Caco-2 (cell line): ENCODE measurements at regions not wholly inside any gene's neighbourhood (a gene's known extent, or its start where the extent isn't known, plus 50 kb on each side); places are given as distances from the start of the nearest gene placed in this dataset.

ENCODE experiments used
- BruUV-seq: library from RNA; stranded (reverse); fragments of 400-500 nt; replicated peaks from 2 replicates; lab custom pipeline; 2021; lab: Mats Ljungman, UMichigan
- CTCF ChIA-PET: fragments of 300-600 bp; sonication (Branson Sonifier 250); formaldehyde crosslinking; loops from one replicate; lab custom pipeline; 2022; ENCODE audit warnings: antibody characterized with exemption; lab: Charles Lee
- POLR2A ChIA-PET: fragments of 300-600 bp; sonication (Branson Sonifier 250); formaldehyde crosslinking; loops from one replicate; lab custom pipeline; 2022; ENCODE audit warnings: antibody characterized with exemption; lab: Charles Lee
- DNase-seq, 2 experiments: peaks; one replicate each; pipeline versions ENCODE4 v3.0.0 to v3.0.0-alpha.2; 2020 to 2022
- H3K27me3 ChIP-seq: replicated peaks from 2 replicates; pipeline ENCODE4 v1.6.0; 2011; ENCODE audit warnings: low read length; ENCODE audit not compliant: control insufficient read depth, insufficient read depth
- H3K36me3 ChIP-seq: 2 replicates; pipeline ENCODE4 v1.5.1; 2011; ENCODE audit warnings: low read length; ENCODE audit not compliant: control insufficient read depth, insufficient read depth
- H3K4me1 ChIP-seq: fragments of 250-450 bp; sonication (Bioruptor Pico); 2 replicates; pipeline ENCODE4 v1.5.1; 2020; ENCODE audit warnings: mild to moderate bottlenecking
- H3K4me3 ChIP-seq: 2 replicates; pipeline ENCODE4 v1.5.1; 2011; ENCODE audit warnings: low read depth, mild to moderate bottlenecking, control low read depth, low read length
- H3K9me3 ChIP-seq: fragments of 250-450 bp; sonication (Bioruptor Pico); 2 replicates; pipeline ENCODE4 v1.5.1; 2020; ENCODE audit warnings: mild to moderate bottlenecking, moderate library complexity
- H3K27ac Mint-ChIP-seq: one replicate; pipeline ENCODE4 v1.8.0; 2022; ENCODE audit warnings: mixed read lengths; ENCODE audit not compliant: unreplicated experiment
- H3K27me3 Mint-ChIP-seq: one replicate; pipeline ENCODE4 v1.8.0; 2022; ENCODE audit warnings: mixed read lengths; ENCODE audit not compliant: insufficient read depth, unreplicated experiment
- H3K36me3 Mint-ChIP-seq: one replicate; pipeline ENCODE4 v1.8.0; 2022; ENCODE audit warnings: mild to moderate bottlenecking, mixed read lengths; ENCODE audit not compliant: insufficient read depth, unreplicated experiment
- H3K4me1 Mint-ChIP-seq: one replicate; pipeline ENCODE4 v1.8.0; 2022; ENCODE audit warnings: low read depth, mixed read lengths; ENCODE audit not compliant: unreplicated experiment
- H3K4me3 Mint-ChIP-seq: one replicate; pipeline ENCODE4 v1.8.0; 2022; ENCODE audit warnings: mild to moderate bottlenecking, moderate library complexity, mixed read lengths; ENCODE audit not compliant: unreplicated experiment
- H3K9me3 Mint-ChIP-seq: one replicate; pipeline ENCODE4 v1.8.0; 2022; ENCODE audit warnings: mixed read lengths; ENCODE audit not compliant: unreplicated experiment
- intact Hi-C: fragments of 100-400 bp; cut with micrococcal nuclease; formaldehyde crosslinking; loops from one replicate; pipeline ENCODE4 v1.10.0; 2022; ENCODE audit not compliant: unreplicated experiment
- TF ChIP-seq, protein P1 (sequence below), 2 experiments: fragments of 200-600 bp in 1 of 2; IDR thresholded peaks; 1 replicate in 1 of 2; 2 replicates in 1 of 2; pipeline versions ENCODE4 v1.5.1 to v1.8.0; 2011 to 2022; ENCODE audit warnings: antibody characterized with exemption in 1 of 2, control low read depth in 1 of 2, inconsistent platforms in 1 of 2, low read depth in 1 of 2, low read length in 1 of 2, mild to moderate bottlenecking in 1 of 2, moderate library complexity in 1 of 2; ENCODE audit not compliant: insufficient read depth in 1 of 2, severe bottlenecking in 1 of 2, unreplicated experiment in 1 of 2

DNA sequence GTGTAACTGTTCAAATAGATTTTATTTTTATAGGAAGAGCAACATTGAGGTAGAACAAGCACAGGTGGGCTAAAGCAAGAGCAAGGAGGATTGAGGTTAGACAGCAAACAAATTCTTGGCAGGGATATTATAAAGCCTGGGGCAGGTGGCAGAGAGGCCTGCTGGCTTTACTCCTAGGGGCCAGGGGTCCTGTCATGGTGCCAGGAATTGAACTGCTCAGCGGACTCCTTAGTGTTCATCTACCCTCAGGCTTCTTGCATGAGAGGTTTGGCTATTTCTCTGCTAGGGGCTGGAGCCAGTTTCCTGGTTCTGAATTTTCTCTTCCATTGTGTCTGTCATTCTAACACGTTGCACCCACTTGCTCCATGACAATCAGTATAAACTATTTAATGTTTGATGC lies 217.2 kb upstream of the NCAM1 start:
- H3K36me3 ChIP-seq: no peaks in the 10 kb centered on the region
- no TSS peak for BruUV-seq
- CTCF ChIA-PET: no interaction called here
- no peaks in the 10 kb centered on the region for H3K4me1 ChIP-seq
- no peak overlapping the region for H3K4me3 ChIP-seq
- no peaks in the 10 kb centered on the region for H3K36me3 Mint-ChIP-seq
- H3K27me3 ChIP-seq: peaks cover 2% of the 10 kb centered on the region
- DNase-seq: no peak
- H3K9me3 Mint-ChIP-seq: no peaks in the 10 kb centered on the region
- H3K27ac Mint-ChIP-seq: no peak overlapping the region
- H3K4me3 Mint-ChIP-seq: no peak overlapping the region
- intact Hi-C loops: no loop called here
- POLR2A ChIA-PET: no interaction called here
- TF ChIP-seq, protein P1, sequence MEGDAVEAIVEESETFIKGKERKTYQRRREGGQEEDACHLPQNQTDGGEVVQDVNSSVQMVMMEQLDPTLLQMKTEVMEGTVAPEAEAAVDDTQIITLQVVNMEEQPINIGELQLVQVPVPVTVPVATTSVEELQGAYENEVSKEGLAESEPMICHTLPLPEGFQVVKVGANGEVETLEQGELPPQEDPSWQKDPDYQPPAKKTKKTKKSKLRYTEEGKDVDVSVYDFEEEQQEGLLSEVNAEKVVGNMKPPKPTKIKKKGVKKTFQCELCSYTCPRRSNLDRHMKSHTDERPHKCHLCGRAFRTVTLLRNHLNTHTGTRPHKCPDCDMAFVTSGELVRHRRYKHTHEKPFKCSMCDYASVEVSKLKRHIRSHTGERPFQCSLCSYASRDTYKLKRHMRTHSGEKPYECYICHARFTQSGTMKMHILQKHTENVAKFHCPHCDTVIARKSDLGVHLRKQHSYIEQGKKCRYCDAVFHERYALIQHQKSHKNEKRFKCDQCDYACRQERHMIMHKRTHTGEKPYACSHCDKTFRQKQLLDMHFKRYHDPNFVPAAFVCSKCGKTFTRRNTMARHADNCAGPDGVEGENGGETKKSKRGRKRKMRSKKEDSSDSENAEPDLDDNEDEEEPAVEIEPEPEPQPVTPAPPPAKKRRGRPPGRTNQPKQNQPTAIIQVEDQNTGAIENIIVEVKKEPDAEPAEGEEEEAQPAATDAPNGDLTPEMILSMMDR (IDR thresholded peaks at IDR 0.05; ENCODE audit: insufficient read depth in 1 of 2, low read depth in 1 of 2, low read length in 1 of 2, severe bottlenecking in 1 of 2, unreplicated experiment in 1 of 2): no peak
- H3K4me1 Mint-ChIP-seq: no peaks in the 10 kb centered on the region
- H3K9me3 ChIP-seq: no peaks in the 10 kb centered on the region
- H3K27me3 Mint-ChIP-seq: peaks cover 43% of the 10 kb centered on the region

DNA sequence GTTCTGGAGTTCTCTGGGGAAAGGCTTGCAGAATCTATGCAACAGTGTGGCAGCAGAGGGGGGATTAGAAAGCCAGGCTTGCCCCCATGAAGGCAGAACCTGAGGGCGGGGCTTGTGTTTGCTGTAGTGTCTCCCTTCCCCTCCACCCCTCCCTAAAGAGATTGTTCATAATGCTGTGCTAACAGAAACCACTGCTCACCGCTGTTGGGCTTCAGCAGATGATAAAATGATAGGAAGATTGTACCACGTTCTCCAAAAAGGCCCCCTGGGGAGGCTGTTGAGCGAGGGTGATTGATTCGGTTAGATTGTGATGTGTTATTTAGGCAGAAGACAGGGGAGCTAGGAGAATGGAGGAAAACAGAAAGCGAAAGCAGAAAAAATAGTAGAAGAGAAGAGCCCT lies 215.2 kb upstream of the NCAM1 start:
- Histone ChIP-seq H3K9me3 (no peaks in the 10 kb centered on the region), H3K4me1 (no peaks in the 10 kb centered on the region), H3K27me3 (peaks cover 2% of the 10 kb centered on the region; the same call in 1 of the 2 replicates), H3K4me3 (no peak overlapping the region), H3K36me3 (no peaks in the 10 kb centered on the region)
- H3K27me3 Mint-ChIP-seq: peaks cover 37% of the 10 kb centered on the region
- BruUV-seq: no TSS peak
- no peaks in the 10 kb centered on the region for H3K36me3 Mint-ChIP-seq
- no peak for DNase-seq
- no peak overlapping the region for H3K27ac Mint-ChIP-seq
- TF ChIP-seq, protein P1 (IDR thresholded peaks at IDR 0.05; ENCODE audit: insufficient read depth in 1 of 2, low read depth in 1 of 2, low read length in 1 of 2, severe bottlenecking in 1 of 2, unreplicated experiment in 1 of 2): no peak
- POLR2A ChIA-PET: no interaction called here
- CTCF ChIA-PET: no interaction called here
- no peaks in the 10 kb centered on the region for H3K9me3 Mint-ChIP-seq
- no peaks in the 10 kb centered on the region for H3K4me1 Mint-ChIP-seq
- no peak overlapping the region for H3K4me3 Mint-ChIP-seq
- intact Hi-C loops: no loop called here

DNA sequence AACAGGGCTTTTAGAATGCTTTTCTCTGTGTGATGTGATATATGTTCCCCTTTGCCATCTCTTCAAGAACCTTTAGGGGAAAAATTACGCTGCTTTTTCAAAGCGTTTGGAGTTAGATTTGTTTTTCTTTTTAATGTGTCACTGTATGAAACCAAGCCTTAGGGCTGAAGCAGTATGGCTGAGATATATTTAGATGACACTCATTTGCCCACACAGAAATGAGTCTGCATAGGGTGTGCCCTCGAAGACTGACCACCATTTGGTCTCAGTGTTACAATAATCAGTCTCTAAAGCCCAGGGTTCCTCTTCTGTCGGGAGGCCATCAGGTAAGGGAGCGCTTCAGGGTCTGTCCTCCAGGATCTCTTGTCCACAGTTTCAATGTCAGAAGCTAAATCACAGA lies 213.0 kb upstream of the NCAM1 start:
- no peaks in the 10 kb centered on the region for H3K4me1 ChIP-seq
- H3K4me1 Mint-ChIP-seq: no peaks in the 10 kb centered on the region
- H3K9me3 ChIP-seq: no peaks in the 10 kb centered on the region
- H3K4me3 ChIP-seq: no peak overlapping the region
- H3K27me3 Mint-ChIP-seq: peaks cover 38% of the 10 kb centered on the region
- TF ChIP-seq, protein P1 (IDR thresholded peaks at IDR 0.05; ENCODE audit: insufficient read depth in 1 of 2, low read depth in 1 of 2, low read length in 1 of 2, severe bottlenecking in 1 of 2, unreplicated experiment in 1 of 2): no peak
- H3K36me3 ChIP-seq: no peaks in the 10 kb centered on the region
- ChIA-PET CTCF (no interaction called here), POLR2A (no interaction called here)
- BruUV-seq: no TSS peak
- peaks cover 2% of the 10 kb centered on the region; the same call in 1 of the 2 replicates for H3K27me3 ChIP-seq
- intact Hi-C loops: no loop called here
- no peaks in the 10 kb centered on the region for H3K9me3 Mint-ChIP-seq
- no peaks in the 10 kb centered on the region for H3K36me3 Mint-ChIP-seq
- no peak overlapping the region for H3K4me3 Mint-ChIP-seq
- no peak overlapping the region for H3K27ac Mint-ChIP-seq
- no peak for DNase-seq
